NOMO-1 (cell line): ENCODE measurements at regions not wholly inside any gene's neighbourhood (a gene's known extent, or its start where the extent isn't known, plus 50 kb on each side); places are given as distances from the start of the nearest gene placed in this dataset.
A peak's percentile ranks its signal among the peaks of the same experiment; 100 is the strongest.
"Not testable (repeated sequence)": the region's sequence is repeated elsewhere in the genome, so short reads cannot be mapped to it uniquely, and the experiment has no call there.

Experiments
- DNase-seq, 2 experiments: peaks; one replicate each; lab custom pipeline; 2025; ENCODE audit not compliant: unreplicated experiment in 2 of 2; lab: John Stamatoyannopoulos, UW

GRCh38 chr10:124153023-124153826 lies 59.8 kb upstream of the CHST15 start:
- peak; percentile 26 to 46 for DNase-seq

GRCh38 chr10:124152139-124153022 lies 59.0 kb upstream of the CHST15 start:
- DNase-seq, result no peak

- no peak for DNase-seq
These were observed 58.2 kb upstream of the CHST15 start for GRCh38 chr10:124151466-124152095.

GRCh38 chr10:124150807-124151417 lies 57.5 kb upstream of the CHST15 start:
- no peak for DNase-seq

GRCh38 chr10:124150189-124150806 lies 56.9 kb upstream of the CHST15 start:
- DNase-seq, result no peak

- peak; percentile 52 to 69 for DNase-seq
These were observed 56.0 kb upstream of the CHST15 start for GRCh38 chr10:124149189-124150042.

- DNase-seq, result not testable (repeated sequence)
These were observed 55.3 kb upstream of the CHST15 start for GRCh38 chr10:124148509-124149188.

- no peak for DNase-seq
These were observed 53.1 kb upstream of the CHST15 start for GRCh38 chr10:124146483-124146882.

- DNase-seq, result peak; percentile 81 to 93
These were observed 51.9 kb upstream of the CHST15 start for GRCh38 chr10:124145109-124145870.

GRCh38 chr10:124144536-124144935 lies 51.1 kb upstream of the CHST15 start:
- no peak for DNase-seq

- no peak for DNase-seq
These were observed 50.3 kb upstream of the CHST15 start for GRCh38 chr10:124143721-124144120.
